GM19397 (cell line): ENCODE measurements at regions not wholly inside any gene's neighbourhood (a gene's known extent, or its start where the extent isn't known, plus 50 kb on each side); places are given as distances from the start of the nearest gene placed in this dataset.
"Not testable (repeated sequence)": the region's sequence is repeated elsewhere in the genome, so short reads cannot be mapped to it uniquely, and the experiment has no call there.

Source experiments
- ATAC-seq: cut with Tn5 transposase; IDR thresholded peaks from one replicate; pipeline ENCODE4 v1.9.1; 2021; ENCODE audit warnings: mild to moderate bottlenecking, moderate library complexity; ENCODE audit not compliant: unreplicated experiment

DNA sequence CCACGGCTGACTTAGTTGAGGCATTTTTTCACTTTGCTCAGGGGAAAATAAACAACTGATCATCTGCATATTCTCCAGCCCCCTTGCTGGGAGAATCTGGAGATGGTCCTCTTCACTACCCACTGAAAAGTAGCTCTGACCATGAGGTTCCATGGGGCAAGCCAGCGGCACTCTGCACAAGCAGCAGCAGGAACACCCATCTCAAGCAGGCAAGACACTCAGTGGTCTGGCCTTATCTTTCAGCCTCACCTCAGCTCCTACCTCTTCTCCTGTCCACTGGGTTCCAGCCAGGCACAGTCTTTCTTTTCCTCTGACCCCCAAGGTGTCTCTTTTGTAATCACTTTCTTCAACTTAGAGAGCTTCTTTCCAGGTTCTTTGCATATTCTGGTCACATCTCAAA is 280.8 kb upstream of the GRIA1 start:
- no peak for ATAC-seq

DNA sequence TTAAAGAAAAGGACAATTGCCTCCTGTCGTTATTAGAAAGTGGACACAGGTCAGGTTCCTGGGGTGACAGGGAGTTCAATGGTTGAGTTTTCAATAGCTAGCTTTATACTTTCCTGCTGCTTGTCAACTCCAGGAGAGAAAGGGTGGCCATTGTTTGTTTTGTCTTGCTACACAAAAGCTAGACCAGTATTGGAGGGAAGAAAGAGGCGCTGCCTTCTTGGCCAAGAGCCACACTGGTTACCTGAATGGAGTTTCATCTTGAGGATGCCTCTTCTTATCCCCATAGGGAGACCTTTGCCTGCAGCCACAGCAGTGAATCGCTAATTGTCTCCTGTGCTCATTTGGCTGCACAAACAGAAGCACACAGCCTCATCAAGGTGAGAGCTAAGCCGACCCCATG is 279.4 kb upstream of the GRIA1 start:
- ATAC-seq = no peak

DNA sequence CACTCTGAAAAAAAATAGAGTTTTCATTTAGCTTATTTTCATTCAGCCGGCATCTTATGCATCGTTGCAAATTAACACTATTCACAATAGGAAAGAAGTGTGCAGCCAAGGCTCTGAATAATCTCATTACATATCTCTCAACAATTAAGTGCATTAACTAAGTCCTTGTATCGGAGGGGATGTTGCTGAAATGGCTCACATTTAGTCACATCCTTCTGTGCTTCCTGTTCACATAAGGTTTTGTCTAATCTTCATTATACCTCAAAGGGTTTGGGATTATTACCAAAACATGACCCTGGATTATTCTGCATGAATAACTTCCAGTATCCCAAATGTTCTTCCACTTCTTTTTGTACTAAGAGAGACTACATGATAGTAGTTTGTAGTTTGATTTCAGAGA is 278.0 kb upstream of the GRIA1 start:
- ATAC-seq = no peak

DNA sequence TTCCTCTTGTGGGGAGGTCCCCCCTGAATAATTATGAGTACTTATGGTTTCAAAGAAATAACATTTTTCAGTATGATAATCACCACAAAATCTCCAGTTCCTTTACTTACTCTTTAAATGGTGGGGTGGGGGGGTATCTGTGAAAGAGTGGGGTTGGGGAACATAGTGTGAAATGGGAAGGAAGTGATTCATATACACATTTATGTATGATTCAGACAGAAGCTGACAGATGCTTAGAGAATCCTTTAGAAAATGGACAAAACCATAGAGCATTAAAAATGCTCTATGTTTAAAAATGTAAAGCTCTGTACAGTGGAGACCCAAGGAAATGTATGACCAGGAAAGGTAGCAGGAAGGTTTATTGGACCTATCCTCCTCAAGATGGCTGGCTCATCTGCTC is 267.5 kb upstream of the GRIA1 start:
- no peak for ATAC-seq

DNA sequence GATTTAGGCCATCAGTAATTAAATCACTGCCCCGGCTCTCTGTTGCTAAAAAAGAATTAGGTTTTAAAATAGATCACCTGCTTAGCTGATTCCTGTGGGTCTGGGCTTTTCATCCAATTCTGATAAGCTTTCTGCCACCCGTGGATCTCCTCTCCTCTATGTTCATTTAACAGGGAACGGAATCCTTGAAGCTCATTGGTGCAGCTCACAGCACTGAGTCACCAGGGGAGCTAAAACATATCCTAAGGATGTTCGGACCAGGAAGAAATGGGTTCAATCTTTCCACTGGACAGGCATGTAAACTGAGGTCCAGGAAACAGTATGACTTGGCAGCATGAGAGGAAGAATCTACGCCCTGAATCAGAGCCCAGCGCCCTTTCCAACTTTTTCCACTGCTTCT is 267.1 kb upstream of the GRIA1 start:
- no peak for ATAC-seq

DNA sequence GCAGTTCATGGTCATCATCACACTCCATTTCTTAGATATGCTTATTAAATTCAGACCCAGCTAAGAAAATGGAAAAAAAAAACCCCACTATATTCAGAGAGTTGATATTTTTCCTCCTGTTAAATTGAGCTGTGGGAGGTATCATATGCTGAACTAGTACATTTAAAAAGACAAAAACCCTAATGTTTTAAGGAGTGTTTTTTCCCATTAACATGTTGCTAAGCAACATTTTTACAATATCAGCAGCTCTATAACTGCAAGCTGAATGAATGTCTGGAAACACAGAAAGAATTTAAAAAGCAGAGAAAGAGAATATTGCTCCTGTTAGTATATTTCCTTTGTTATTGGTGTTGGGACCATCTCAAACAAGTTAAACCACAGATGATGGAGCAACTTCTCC is 265.8 kb upstream of the GRIA1 start:
- no peak for ATAC-seq

DNA sequence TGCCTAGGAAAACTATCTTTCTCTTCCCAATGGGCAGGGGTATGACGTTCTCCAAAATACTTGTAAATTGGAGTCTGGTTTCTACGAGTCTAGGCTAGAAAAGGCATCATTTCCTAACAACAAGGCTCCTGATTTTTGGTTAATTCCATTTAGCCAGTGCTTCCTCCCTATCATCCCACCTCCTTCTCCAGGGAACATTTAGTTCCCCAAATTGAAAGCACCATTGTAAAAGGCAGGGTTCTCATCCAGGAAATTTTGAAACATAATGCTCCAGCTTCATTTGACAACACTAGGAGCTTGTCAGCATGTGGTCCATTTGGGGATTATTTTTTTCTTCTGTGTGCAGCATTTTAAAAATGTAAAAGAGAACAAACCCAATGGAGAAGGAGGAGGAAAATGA is 256.5 kb upstream of the GRIA1 start:
- no peak for ATAC-seq

DNA sequence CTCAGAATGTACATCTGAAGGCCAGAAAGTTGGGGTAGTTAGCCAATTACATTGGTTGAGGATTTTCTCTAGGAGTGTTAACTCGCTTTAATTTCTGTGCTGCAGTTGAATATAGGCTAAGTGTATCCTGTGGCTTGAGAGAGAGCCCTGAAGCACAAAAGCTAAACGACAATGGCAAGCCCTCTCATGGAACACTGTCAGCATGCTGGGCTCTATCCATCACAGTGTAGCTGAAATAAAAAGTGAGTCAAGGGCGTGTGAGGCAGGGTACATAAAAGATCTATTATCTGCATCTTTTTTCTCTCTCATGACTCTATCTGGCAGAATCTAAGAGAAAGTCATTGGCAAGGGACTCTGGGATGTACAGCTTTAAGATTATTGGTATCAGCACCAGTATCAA is 254.2 kb upstream of the GRIA1 start:
- no peak for ATAC-seq

DNA sequence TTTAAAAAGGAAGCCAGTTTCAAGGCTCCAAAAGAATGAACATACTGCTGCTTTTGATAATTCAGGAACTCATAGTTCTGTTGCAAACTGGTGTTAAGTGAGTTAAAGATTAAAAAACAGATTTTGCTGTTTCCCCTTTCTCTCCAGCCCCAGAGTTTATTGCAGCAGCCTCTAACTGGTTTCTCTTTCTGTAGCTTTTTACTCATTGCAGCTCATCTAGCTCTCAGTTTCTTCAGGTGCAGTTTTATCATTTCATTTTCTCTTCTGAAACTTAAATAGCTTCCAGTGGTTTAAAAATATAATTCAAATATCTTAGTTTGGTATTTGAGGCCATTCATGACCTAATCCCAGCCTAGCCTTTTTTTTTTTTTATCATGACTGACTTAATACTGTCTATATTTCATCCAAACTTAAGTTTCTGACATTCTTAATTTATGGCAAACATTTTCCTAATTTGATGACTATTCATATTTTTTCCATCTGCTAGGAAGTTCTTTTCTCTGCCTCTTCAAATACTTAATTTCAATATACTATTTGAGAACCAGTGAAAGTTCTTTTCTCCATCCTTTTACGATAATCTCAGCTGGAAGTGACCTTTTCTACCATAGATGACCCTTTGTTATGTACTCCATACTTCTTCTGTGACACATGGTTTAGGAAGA is 252.7 kb upstream of the GRIA1 start:
- peak; percentile 79 for ATAC-seq

DNA sequence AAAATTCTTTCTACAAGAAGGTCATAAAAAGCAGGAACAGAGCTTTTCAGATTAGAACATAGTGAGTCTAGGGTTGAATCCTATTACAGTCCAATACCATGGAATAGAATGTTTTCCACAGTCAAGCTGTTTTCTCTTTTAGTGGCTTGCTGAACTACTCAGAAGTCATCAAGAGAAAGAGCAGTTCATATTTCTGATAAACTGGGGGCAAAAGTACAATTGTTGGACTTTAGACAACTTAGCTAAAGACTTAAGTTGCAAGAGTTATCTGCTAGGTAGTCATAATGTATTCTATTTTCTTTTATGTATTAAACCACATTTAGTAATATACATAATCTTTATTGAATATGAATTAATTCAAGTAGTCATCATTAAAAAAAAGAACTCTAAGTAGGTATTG is 233.1 kb upstream of the GRIA1 start:
- no peak for ATAC-seq

DNA sequence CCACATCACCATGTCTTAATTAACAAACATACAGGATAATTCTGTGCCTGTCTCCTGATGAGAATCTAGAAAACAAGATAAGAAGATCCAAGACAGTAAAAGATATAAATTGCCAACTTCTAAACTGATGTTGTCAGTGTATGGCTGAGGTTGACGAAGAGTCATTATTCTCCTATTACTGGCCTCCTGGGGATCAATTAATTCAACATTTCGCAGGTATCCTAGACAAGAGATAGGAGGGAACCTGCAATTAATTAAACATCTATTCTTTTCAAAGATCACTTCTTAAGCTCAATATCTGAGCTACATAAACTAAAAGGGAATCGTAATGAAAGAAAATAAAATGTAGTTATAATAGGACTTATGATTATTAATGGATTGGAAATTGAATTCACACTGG is 232.0 kb upstream of the GRIA1 start:
- ATAC-seq = no peak

DNA sequence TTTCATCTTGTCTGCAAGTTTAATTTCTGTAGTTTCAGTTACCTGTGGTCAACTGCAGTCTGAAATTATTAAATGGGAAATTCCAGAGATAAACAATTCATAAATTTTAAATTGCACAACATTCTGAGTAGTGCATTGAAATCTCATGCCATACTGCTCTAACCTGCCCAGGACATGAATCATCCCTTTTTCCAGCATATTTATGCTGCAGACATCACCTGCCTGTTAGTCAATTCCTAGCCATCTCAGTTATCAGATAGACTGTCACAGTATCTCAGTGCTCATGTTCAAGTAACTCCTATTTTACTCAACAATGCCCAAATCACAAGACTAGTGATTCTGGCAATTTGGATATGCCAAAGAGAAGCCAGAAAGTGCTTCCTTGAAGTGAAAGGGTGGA is 223.0 kb upstream of the GRIA1 start:
- ATAC-seq = no peak

DNA sequence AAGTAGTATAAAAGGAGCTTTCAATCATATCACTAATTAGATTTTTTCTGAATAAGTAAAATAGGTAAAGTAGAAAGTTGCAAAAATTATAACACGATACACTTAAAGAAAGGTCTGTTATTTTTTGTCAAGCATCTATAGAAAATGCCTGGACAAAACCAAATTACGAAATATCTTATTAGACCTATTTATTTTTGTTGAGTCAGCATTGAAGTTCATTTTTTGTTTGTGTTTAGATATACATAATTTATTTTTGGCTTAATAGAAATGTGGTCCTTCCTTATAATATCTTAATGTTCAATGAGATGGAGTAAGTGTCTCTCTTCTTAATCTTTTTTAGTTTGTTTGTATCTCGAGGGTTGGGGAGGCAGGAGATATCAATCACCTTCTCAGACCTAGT is 214.8 kb upstream of the GRIA1 start:
- ATAC-seq = no peak

DNA sequence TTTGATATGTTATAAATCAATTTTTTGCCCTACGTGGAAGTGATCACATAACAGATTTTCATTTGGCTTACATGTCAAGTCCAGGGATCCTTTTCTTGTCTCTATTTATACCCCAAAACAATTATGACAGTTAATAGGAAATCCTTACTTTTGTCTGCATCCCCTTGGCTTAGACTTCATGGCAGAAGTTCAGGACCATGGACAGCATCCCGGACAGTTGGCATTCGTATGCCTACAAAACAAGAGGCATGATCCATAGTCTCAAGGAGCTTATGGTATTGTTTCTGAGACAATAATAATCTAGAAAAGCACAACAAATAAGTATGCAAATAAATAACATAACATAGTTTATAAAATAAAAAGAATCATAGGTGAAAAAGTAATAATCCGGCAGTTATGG is 214.3 kb upstream of the GRIA1 start:
- ATAC-seq = no peak

DNA sequence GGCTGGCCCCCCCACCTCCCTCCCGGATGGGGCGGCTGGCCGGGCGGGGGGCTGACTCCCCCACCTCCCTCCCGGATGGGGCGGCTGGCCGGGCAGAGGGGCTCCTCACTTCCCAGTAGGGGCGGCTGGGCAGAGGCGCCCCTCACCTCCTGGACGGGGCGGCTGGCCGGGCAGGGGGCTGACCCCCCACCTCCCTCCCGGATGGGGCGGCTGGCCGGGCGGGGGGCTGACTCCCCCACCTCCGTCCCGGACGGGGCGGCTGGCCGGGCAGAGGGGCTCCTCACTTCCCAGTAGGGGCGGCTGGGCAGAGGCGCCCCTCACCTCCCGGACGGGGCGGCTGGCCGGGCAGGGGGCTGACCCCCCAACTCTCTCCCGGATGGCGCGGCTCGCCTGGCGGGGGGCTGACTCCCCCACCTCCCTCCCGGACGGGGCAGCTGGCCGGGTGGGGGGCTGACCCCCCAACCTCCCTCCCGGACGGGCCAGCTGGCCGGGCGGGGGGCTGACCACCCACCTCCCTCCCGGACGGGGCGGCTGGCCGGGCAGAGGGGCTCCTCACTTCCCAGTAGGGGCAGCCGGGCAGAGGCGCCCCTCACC is 194.1 kb upstream of the GRIA1 start:
- not testable (repeated sequence) for ATAC-seq

DNA sequence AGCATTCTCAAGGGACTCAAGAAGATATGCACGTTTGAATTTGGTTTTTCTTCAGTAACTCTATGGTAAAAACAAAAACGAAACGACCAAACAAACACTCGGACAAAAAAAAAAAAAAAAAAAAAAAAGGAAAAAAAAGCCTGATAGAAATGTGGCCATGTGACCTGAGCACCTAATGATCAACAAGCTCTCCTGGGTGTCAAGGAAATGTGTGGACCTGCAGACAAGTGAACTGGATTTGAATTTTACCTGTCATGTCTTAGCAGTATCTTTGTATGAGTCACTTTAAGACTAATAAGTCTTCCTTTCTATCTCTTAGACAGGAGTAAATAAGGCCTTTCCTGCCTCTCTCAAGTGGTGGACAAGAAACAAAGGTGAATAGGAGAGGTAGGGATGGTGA is 190.6 kb upstream of the GRIA1 start:
- no peak for ATAC-seq

DNA sequence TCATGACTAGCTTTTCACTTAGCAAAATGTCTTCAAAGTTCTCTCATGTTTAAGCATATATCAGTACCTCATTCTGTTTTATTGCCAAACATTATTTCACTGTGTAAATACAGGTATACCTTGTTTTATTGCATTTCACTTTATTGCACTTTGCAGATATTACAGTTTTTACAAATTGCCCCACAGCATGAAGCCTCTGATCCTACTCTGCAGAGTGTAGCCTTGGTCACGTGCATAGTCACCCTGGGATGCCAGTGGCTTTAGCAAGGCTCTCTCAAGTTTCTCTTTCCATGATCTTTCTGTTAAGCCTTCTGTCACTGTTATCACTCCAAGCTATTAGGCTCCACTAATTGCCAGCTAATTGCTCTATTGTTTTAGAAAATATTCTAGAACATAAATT is 182.2 kb upstream of the GRIA1 start:
- ATAC-seq = no peak

DNA sequence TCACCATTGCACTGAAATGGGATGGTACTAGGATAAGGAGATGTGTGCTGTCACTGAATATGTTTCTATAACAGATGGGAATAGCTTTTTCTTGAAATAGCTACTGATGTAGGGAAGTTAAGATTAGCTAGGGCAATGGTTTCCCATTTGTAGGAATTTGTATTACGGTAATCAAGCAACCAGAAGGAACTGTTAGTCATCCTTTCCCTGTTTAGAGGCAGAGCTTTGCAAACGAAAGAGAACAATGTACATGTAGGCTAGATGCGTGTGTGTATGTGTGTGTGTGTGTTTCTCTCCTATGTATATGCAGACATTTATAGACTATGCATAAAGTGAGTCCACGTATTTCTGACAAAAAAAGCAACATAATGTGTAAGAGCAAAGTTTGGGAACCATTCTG is 171.9 kb upstream of the GRIA1 start:
- no peak for ATAC-seq

DNA sequence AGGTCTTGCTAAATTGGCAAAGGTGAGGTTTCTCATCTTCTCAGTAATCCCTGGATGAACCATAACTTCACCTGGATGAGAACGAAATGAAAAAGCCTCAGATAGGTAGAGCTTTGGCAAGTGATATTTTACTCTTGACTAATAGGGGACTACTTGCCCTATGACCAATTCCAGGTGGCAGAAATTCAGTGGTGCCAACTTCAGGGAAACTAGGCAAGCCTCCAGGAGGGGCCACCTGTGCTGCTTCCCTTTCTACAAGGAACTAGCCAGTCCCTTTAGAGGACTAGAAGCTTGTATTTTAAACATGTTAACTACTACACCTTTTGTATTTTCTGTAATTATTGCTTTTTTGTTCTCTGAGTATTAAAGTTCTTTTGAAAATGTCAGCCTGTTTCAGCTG is 169.0 kb upstream of the GRIA1 start:
- ATAC-seq = no peak

DNA sequence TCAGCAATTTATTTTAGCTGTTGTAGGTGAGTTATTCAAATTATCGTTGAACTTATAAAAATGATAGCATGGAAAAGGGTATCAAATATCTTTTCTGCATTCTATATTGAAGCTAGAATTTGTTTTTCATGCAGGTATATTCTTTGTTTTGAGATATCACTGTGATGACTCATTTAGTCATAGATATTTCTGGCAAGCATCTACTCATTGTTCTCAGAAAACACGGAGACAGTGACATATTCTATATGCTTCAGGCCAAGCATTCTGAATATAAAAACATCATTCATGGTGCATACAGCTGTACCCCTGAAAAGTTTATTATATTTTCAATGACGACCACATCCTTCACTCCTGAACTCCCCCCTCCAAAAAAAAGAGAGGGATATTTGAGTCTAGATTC is 150.3 kb upstream of the GRIA1 start:
- ATAC-seq = no peak

DNA sequence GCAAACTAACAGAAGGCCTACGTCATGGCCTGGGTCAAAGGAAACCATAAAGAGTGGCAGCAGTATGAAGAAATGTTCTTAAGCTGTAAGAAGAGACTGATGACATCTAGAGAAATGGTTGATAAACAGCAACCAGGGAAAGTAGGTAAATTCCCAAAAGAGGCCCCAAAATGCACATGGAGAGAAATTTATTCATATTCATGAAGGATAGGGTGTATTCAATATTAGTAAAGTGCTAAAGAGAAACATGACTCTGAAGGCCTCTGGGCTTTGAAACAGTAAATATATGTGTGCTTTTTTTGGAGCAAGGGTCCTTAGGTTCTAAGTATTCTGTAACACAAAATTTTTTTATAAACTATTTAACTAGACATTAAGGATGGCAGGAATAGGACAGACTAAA is 149.7 kb upstream of the GRIA1 start:
- ATAC-seq = no peak

DNA sequence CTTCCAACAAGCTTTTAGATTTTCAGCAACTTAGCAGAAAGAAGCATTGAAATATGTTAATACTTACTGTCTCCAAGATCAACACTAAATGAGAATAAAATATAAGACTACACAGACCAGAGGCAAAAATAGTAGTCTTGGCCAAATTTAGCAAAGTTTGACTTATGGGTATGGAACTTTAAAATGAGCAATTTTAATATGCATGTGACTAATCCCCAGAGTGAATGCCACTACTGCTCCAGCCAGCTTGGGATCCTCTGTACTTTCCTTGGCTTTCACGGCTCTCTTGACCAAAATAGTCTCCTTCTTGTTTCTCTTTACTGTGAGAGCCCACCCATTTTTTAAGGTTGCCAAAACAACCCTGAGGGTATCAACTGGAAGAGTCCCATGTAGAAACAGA is 148.0 kb upstream of the GRIA1 start:
- ATAC-seq = no peak

DNA sequence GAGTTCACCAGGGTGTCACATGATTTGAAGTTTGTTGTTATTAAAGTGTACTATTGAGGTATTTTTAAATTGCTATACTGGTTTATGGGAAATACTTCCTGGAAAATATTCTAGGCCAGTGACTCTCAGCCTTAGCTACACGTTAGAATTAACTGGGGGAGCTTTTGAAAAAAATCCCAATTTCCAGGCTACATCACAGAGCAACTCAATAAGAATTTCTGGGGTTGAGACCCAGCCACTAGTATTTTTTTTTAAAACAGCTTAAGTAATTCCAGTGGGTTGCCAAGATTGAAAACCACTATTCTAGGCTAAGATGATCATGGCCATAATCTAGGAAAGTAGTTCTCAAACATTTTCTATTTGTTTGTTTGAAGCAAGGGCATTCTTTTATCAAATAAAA is 142.9 kb upstream of the GRIA1 start:
- no peak for ATAC-seq
